NCI-H526 (cell line): ENCODE measurements at regions not wholly inside any gene's neighbourhood (a gene's known extent, or its start where the extent isn't known, plus 50 kb on each side); places are given as distances from the start of the nearest gene placed in this dataset.

Source experiments
- DNase-seq, 2 experiments: peaks; one replicate each; lab custom pipeline; 2025; lab: John Stamatoyannopoulos, UW

DNA sequence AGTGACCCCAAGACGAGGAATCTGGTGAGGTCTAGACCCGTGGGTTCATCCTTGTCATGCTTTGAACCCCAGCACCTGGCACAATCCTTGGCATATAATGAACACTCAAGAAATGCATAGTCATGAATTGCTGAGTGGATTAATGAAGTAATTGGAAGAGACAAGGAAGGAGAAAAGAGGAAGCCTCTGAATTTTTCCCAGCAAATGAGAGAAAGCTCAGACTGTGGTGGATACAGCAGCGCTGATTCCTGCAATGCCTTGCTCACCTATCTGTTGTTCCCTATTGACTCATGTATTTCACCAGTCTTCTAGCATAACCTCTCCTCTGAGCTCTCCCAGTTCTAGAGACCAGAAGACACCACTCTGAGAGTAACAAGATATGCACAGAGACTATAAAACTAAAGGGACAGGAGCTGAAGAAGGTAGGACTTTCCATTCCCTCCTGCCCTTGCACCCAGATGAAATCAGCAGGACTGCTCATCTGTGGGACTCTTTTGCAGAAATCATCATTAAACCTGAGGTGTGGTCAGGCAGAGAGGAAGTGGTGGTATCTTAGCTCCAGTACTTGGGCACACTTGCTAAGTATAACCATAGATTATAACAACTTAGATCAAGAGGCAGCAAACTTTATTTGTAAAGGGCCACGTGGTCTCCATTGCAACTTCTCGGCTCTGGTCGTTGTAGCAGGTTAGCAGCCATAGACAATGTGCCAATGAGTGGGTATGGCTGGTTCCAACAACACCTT is 102.8 kb downstream of the MAF start:
- DNase-seq, result no peak

DNA sequence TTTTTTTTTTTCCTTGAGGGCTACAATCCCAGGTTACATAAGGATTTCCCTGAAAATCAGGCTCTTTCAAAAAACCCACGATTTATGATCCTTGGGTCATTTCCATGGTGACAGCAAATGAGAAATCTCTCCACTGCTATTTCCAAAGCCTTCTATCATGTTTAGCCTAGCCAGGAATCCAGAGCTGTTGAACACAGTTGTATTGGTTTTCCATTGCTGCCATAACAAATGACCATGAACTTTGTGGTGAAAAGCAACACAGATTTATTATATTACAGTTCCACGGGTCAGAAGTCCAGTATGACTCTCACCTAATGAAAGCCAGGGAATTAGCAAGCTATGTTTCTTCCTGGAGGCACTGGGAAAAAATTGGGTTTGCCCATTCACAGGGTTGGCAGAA is 106.6 kb downstream of the MAF start:
- no peak for DNase-seq

DNA sequence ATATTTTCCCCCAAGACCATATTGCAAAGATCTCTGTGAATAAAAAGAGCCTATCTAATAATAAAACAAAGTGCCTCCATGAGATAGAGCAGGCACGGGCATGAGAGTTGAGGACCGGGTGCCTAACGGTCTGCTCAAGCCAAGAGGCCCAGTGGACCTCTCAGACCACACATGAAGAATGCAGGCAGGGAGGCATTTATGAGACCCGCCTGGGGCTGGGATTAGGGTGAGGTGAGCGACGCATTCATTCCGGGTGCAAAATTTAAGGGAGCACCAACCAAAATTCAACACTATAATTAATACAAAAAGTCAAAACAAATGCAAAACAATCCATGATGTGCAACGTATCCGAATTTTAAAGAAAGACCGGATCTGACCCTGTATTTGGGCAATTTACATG is 108.5 kb downstream of the MAF start:
- no peak for DNase-seq

- DNase-seq, result no peak
Observed at GRCh38 chr16:79485020-79485419, 115.5 kb downstream of the MAF start.

- DNase-seq, result no peak
Observed at GRCh38 chr16:79484237-79484636, 116.3 kb downstream of the MAF start.

GRCh38 chr16:79483336-79483735 is 117.2 kb downstream of the MAF start:
- DNase-seq, result no peak

- no peak for DNase-seq
Observed at GRCh38 chr16:79482011-79482410, 118.5 kb downstream of the MAF start.

GRCh38 chr16:79480929-79481328 is 119.6 kb downstream of the MAF start:
- DNase-seq, result no peak

- no peak for DNase-seq
Observed at GRCh38 chr16:79480056-79480455, 120.5 kb downstream of the MAF start.

GRCh38 chr16:79476580-79476979 is 124.0 kb downstream of the MAF start:
- no peak for DNase-seq

GRCh38 chr16:79475841-79476240 is 124.7 kb downstream of the MAF start:
- DNase-seq, result no peak

- DNase-seq, result no peak
Observed at GRCh38 chr16:79473456-79473855, 127.1 kb downstream of the MAF start.

DNA sequence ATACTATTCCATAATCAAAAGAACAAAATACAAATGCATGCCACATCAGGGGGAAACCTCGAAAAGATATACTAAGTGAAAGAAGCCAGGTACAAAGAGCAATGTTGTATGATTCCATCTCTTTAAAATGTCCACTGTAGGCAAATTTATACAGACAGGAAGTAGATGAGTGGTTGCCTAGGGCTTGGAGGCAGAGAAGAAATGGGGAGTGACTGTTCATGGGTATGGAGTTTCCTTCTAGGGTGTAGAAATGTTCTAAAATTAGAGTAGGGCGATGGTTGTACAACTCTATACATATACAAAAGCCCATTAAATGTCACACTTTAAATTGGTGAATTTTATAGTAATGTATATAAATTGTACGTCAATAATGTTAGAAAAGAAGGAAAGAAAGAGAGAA is 128.1 kb downstream of the MAF start:
- DNase-seq, result no peak

DNA sequence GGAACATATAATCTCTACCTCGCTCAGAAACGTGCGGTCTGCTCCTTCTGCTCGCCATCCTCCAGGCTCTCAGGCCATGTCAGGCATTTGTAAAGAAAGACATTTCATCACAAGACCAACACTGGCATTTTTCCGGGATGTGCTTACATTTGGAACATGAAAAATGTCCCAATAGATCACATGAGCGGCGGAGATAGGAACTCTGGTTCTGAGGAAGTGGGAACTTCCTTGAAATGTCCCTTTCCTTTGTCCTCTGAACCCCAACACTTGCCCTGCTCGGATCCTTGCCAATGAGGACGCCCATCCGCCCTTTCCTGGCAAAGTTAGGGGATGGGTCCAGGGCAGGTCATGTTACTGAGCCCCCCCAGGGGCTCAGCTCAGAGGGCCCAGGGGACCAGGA is 130.5 kb downstream of the MAF start:
- no peak for DNase-seq

DNA sequence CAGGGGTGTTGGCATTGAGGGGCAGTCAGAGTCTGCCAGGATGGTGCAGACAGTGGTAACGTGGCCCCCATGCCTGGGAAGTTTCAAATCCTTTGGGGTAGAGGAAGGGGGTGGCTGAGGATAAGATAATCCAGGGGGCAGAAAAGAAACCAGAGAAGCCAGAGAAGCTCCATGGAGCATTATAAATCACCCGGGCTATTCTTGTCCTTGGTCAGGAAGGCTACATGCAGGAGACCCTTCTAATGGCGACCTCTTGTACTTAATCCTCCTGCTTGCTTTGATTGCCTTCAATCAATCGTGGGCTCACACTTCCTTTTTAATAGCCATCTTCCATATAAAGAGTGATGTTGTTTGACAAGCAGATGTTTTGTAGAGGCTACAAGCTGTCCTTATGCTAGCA is 131.9 kb downstream of the MAF start:
- DNase-seq, result no peak

GRCh38 chr16:79468121-79468552 is 132.4 kb downstream of the MAF start:
- DNase-seq, result no peak

DNA sequence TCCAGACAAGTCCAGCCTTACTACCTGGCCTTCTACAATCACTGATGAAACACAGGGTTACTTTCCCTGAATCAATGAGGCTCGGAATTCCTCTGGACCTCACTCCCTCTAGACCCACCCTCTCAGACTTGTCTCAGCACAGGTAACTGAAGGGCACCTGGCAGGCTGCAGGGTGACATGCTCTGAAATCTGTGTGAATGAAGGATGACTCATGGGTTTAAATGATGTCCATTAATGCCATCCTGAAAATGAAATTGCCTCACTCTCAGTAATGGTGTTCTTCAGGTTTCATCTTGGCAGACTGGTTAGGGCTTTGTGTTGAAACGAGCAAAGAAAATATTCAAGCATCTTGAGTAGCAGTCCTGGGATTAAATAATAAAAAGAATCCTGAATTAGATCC is 134.4 kb downstream of the MAF start:
- DNase-seq, result no peak

GRCh38 chr16:79463841-79464240 is 136.7 kb downstream of the MAF start:
- DNase-seq, result no peak

- DNase-seq, result no peak
Observed at GRCh38 chr16:79456036-79456435, 144.5 kb downstream of the MAF start.

DNA sequence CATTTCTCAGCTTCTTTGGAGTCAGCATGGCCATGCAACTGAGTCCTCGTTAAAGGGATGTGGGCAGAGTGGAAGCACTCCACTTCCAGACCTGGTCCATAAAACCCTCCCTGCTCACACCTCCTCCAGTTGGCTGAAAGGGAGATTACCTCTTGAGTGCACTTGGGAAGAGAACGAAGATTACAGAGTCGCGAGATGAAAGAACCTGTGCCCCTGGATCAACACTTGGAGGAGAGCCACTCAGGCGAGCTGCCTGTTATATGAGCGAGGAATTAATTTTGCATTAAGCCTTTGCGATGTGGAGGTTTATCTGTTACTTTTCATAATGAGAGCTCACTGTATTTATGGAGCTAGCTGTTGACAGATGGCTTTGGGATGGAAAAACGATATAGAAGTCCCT is 147.9 kb downstream of the MAF start:
- DNase-seq, result no peak

- DNase-seq, result no peak
Observed at GRCh38 chr16:79451196-79451816, 149.2 kb downstream of the MAF start.

GRCh38 chr16:79449900-79450299 is 150.6 kb downstream of the MAF start:
- DNase-seq, result no peak

DNA sequence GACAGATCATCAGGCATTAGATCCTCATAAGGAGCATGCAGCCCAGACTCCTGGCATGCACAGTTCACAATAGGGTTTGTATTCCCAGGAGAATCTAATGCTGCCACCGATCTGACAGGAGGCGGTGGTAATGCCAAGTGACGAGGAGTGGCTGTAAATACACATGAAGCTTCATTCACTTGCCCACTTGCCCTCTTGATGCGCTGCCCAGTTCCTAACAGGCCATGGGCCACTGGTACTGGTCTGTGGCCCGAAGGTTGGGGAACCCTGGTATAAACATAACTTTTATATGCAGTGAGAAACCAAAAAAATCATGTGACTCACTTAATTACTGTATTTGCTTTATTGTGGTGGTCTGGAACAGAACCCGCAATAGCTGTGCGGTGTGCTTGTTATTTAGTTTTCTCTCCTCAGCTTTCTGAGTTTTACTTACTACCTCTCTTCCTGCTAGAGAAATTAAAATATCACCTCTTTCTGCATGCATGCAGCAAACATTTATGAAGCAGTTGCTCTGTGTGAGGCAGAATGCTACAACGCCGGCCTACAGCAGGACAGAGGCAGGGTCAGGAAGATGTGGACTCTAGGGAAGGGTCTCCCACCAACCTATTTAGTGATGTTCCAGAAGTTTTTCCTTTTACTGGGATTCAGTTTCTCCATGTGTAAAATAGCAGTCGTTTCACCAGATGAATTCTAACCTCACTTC is 151.3 kb downstream of the MAF start:
- no peak for DNase-seq
